Fibroblast of lung (primary cell): ENCODE measurements at regions not wholly inside any gene's neighbourhood (a gene's known extent, or its start where the extent isn't known, plus 50 kb on each side); places are given as distances from the start of the nearest gene placed in this dataset.

ENCODE experiments used
- DNase-seq, 2 donors: peaks; one replicate each; pipeline versions ENCODE4 v3.0.0 to v3.0.0-alpha.2; 2010; ENCODE audit warnings: low read depth in 2 of 2
- H2AFZ ChIP-seq: 2 replicates; pipeline ENCODE4 v1.5.1; 2012; ENCODE audit warnings: low read length, control low read depth, inconsistent platforms
- H3K27ac ChIP-seq: 2 replicates; pipeline ENCODE4 v1.5.1; 2011; ENCODE audit warnings: low read length, control low read depth; ENCODE audit not compliant: insufficient read depth
- H3K27me3 ChIP-seq: 2 replicates; pipeline ENCODE4 v1.5.1; 2011; ENCODE audit warnings: mild to moderate bottlenecking, low read length; ENCODE audit not compliant: control insufficient read depth, insufficient read depth
- H3K36me3 ChIP-seq: 2 replicates; pipeline ENCODE4 v1.5.1; 2011; ENCODE audit warnings: low read length; ENCODE audit not compliant: control insufficient read depth, insufficient read depth
- H3K4me1 ChIP-seq: 2 replicates; pipeline ENCODE4 v1.5.1; 2011; ENCODE audit warnings: low read length; ENCODE audit not compliant: control insufficient read depth, insufficient read depth; ENCODE audit errors: extremely low read depth
- H3K4me2 ChIP-seq: 2 replicates; pipeline ENCODE4 v1.5.1; 2011; ENCODE audit warnings: low read length, control low read depth; ENCODE audit not compliant: insufficient read depth; ENCODE audit errors: extremely low read depth
- H3K4me3 ChIP-seq, 4 experiments: fragments of 200-600 bp in 1 of 4; sonication (generic) in 1 of 4; replicated peaks in 1 of 4; 2 replicates each; pipeline ENCODE4 v1.5.1; 2011 to 2016; ENCODE audit warnings: low read length in 4 of 4, low read depth in 3 of 4, mild to moderate bottlenecking in 3 of 4, control low read depth in 2 of 4, inconsistent platforms in 1 of 4, mixed read lengths in 1 of 4; ENCODE audit not compliant: insufficient read depth in 1 of 4; ENCODE audit errors: control extremely low read depth in 1 of 4
- H3K79me2 ChIP-seq: 2 replicates; pipeline ENCODE4 v1.5.1; 2012; ENCODE audit warnings: mild to moderate bottlenecking, low read length, inconsistent platforms; ENCODE audit not compliant: control insufficient read depth, insufficient read depth
- H3K9ac ChIP-seq: 2 replicates; pipeline ENCODE4 v1.5.1; 2011; ENCODE audit warnings: mild to moderate bottlenecking, low read length, control low read depth; ENCODE audit not compliant: insufficient read depth
- H3K9me3 ChIP-seq: 2 replicates; pipeline ENCODE4 v1.5.1; 2012; ENCODE audit warnings: low read depth, low read length; ENCODE audit not compliant: control insufficient read depth, insufficient read depth
- H4K20me1 ChIP-seq: 2 replicates; pipeline ENCODE4 v1.5.1; 2011; ENCODE audit warnings: low read length; ENCODE audit not compliant: control insufficient read depth, insufficient read depth; ENCODE audit errors: extremely low read depth
- EZH2 ChIP-seq: IDR thresholded peaks from 2 replicates; pipeline ENCODE4 v1.5.1; 2012; ENCODE audit warnings: low read length, control low read depth, mild to moderate bottlenecking; ENCODE audit errors: missing control alignments
- TF ChIP-seq, protein P1 (sequence below), 2 donors: IDR thresholded peaks in 1 of 2; conservative IDR thresholded peaks in 1 of 2; 1 replicate in 1 of 2; 2 replicates in 1 of 2; pipeline ENCODE4 v1.5.1; 2011 to 2012; ENCODE audit warnings: low read length in 2 of 2, control low read depth in 1 of 2, inconsistent platforms in 1 of 2, low read depth in 1 of 2, mild to moderate bottlenecking in 1 of 2

DNA sequence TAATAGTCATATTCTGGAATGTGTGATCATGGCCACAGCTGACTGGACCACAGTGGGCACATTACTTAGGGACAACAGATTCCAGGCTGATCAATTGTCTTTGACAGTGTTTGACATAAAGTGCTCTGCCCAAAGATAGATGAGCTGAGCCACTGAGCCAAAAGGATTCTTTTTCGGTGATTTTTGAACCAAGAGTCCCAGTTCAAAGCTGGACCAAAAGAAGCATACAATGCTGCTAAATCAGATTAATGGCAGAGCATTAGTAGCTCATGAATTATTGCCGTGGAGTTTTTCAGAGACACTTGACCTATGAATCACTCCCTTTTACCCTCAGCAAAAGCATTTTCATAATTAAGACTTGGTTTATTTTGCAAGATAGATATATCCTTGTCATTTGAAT is 160.6 kb downstream of the IZUMO3 start:
- H3K4me3 ChIP-seq = no peak overlapping the region
- no peak overlapping the region for H3K27ac ChIP-seq
- H3K4me2 ChIP-seq = no peak overlapping the region
- no peaks in the 10 kb centered on the region for H3K4me1 ChIP-seq
- DNase-seq = no peak
- TF ChIP-seq EZH2 = no peak
- TF ChIP-seq, protein P1, sequence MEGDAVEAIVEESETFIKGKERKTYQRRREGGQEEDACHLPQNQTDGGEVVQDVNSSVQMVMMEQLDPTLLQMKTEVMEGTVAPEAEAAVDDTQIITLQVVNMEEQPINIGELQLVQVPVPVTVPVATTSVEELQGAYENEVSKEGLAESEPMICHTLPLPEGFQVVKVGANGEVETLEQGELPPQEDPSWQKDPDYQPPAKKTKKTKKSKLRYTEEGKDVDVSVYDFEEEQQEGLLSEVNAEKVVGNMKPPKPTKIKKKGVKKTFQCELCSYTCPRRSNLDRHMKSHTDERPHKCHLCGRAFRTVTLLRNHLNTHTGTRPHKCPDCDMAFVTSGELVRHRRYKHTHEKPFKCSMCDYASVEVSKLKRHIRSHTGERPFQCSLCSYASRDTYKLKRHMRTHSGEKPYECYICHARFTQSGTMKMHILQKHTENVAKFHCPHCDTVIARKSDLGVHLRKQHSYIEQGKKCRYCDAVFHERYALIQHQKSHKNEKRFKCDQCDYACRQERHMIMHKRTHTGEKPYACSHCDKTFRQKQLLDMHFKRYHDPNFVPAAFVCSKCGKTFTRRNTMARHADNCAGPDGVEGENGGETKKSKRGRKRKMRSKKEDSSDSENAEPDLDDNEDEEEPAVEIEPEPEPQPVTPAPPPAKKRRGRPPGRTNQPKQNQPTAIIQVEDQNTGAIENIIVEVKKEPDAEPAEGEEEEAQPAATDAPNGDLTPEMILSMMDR (conservative IDR thresholded peaks at IDR 0.05 in 1 of 2, IDR thresholded peaks at IDR 0.05 in 1 of 2; ENCODE audit: low read depth in 1 of 2, low read length in 2 of 2) = no peak
- no peaks in the 10 kb centered on the region for H3K9me3 ChIP-seq
- no peak overlapping the region for H3K9ac ChIP-seq
- H2AFZ ChIP-seq = no peak overlapping the region
- H3K79me2 ChIP-seq = no peaks in the 10 kb centered on the region
- H4K20me1 ChIP-seq = no peaks in the 10 kb centered on the region
- no peaks in the 10 kb centered on the region for H3K36me3 ChIP-seq
- H3K27me3 ChIP-seq = no peaks in the 10 kb centered on the region

DNA sequence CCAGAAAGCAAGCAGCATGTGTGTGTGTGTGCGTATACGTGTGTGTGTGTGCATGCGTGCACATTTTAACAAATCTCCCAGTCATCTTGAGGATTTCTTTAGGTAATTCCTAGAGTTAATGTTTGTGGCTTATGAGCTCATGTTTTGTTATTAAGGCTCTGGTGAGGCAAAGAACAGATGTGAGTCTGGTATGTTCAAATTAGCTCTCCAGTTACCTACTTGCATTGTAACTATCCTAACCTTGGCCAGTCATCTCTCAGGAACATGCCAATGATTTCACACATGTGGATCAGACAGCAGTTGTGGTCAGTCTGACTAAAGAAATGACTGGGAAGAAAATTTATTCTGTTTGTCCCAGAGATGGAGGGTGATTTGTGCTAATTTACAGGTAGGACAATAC is 163.1 kb downstream of the IZUMO3 start:
- no peak overlapping the region for H3K27ac ChIP-seq
- TF ChIP-seq, protein P1 (conservative IDR thresholded peaks at IDR 0.05 in 1 of 2, IDR thresholded peaks at IDR 0.05 in 1 of 2; ENCODE audit: low read depth in 1 of 2, low read length in 2 of 2) = no peak
- TF ChIP-seq EZH2 = no peak
- H2AFZ ChIP-seq = no peak overlapping the region
- DNase-seq = peak in 1 of 2 donors; percentile 29
- H3K9ac ChIP-seq = no peak overlapping the region
- no peaks in the 10 kb centered on the region for H3K79me2 ChIP-seq
- H3K4me1 ChIP-seq = no peaks in the 10 kb centered on the region
- H3K36me3 ChIP-seq = no peaks in the 10 kb centered on the region
- no peaks in the 10 kb centered on the region for H3K27me3 ChIP-seq
- no peaks in the 10 kb centered on the region for H3K9me3 ChIP-seq
- H3K4me2 ChIP-seq = no peak overlapping the region
- H4K20me1 ChIP-seq = no peaks in the 10 kb centered on the region
- H3K4me3 ChIP-seq = no peak overlapping the region

GRCh38 chr9:24381205-24381604 is 164.5 kb downstream of the IZUMO3 start:
- no peak overlapping the region for H3K4me3 ChIP-seq
- no peaks in the 10 kb centered on the region for H4K20me1 ChIP-seq
- no peak overlapping the region for H3K4me2 ChIP-seq
- H3K36me3 ChIP-seq = no peaks in the 10 kb centered on the region
- no peak overlapping the region for H2AFZ ChIP-seq
- H3K9me3 ChIP-seq = no peaks in the 10 kb centered on the region
- no peak for DNase-seq
- H3K27ac ChIP-seq = no peak overlapping the region
- H3K4me1 ChIP-seq = no peaks in the 10 kb centered on the region
- H3K9ac ChIP-seq = no peak overlapping the region
- no peaks in the 10 kb centered on the region for H3K79me2 ChIP-seq
- no peaks in the 10 kb centered on the region for H3K27me3 ChIP-seq
- TF ChIP-seq, protein P1 (conservative IDR thresholded peaks at IDR 0.05 in 1 of 2, IDR thresholded peaks at IDR 0.05 in 1 of 2; ENCODE audit: low read depth in 1 of 2, low read length in 2 of 2) = no peak
- no peak for TF ChIP-seq EZH2
